ENCODE measurements at regions not wholly inside any gene's neighbourhood (a gene's known extent, or its start where the extent isn't known, plus 50 kb on each side); places are given as distances from the start of the nearest gene placed in this dataset.

- Histone ChIP-seq H3K4me3 (no peak overlapping the region), H3K36me3 (no peaks in the 10 kb centered on the region), H3K27ac (no peak overlapping the region), H3K9me3 (no peaks in the 10 kb centered on the region), H3K4me1 (no peaks in the 10 kb centered on the region), H3K27me3 (no peaks in the 10 kb centered on the region)
- TF ChIP-seq CTCF (IDR thresholded peaks at IDR 0.05): no peak
- no peak for DNase-seq (ENCODE audit: low spot score)
Observed at GRCh38 chr2:186044761-186045160, 306.2 kb downstream of the FSIP2 start.

GRCh38 chr2:186052930-186053329 is 314.3 kb downstream of the FSIP2 start:
- no peak overlapping the region for H3K4me3 ChIP-seq
- H3K36me3 ChIP-seq: no peaks in the 10 kb centered on the region
- no peak for DNase-seq (ENCODE audit: low spot score)
- H3K4me1 ChIP-seq: no peaks in the 10 kb centered on the region
- H3K27ac ChIP-seq: no peak overlapping the region
- H3K9me3 ChIP-seq: no peaks in the 10 kb centered on the region
- no peaks in the 10 kb centered on the region for H3K27me3 ChIP-seq
- TF ChIP-seq CTCF (IDR thresholded peaks at IDR 0.05): no peak

GRCh38 chr2:186058614-186059013 is 320.0 kb downstream of the FSIP2 start:
- Histone ChIP-seq H3K36me3 (no peaks in the 10 kb centered on the region), H3K9me3 (no peaks in the 10 kb centered on the region), H3K27me3 (no peaks in the 10 kb centered on the region), H3K4me3 (no peak overlapping the region), H3K4me1 (peaks cover 0 to 5% of the 10 kb centered on the region in 2 donors), H3K27ac (no peak overlapping the region)
- no peak for DNase-seq (ENCODE audit: low spot score)
- TF ChIP-seq CTCF (IDR thresholded peaks at IDR 0.05): no peak

- H3K4me3 ChIP-seq: no peak overlapping the region
- no peaks in the 10 kb centered on the region for H3K9me3 ChIP-seq
- H3K4me1 ChIP-seq: peaks cover 0 to 5% of the 10 kb centered on the region in 2 donors
- DNase-seq (ENCODE audit: low spot score): no peak
- no peaks in the 10 kb centered on the region for H3K36me3 ChIP-seq
- H3K27ac ChIP-seq: no peak overlapping the region
- no peak for TF ChIP-seq CTCF (IDR thresholded peaks at IDR 0.05)
- no peaks in the 10 kb centered on the region for H3K27me3 ChIP-seq
Observed at GRCh38 chr2:186059096-186059495, 320.5 kb downstream of the FSIP2 start.

GRCh38 chr2:186060744-186061440 is 322.3 kb downstream of the FSIP2 start:
- no peak for TF ChIP-seq CTCF (IDR thresholded peaks at IDR 0.05)
- Histone ChIP-seq H3K4me3 (no peak overlapping the region), H3K27me3 (no peaks in the 10 kb centered on the region), H3K4me1 (peaks cover 0 to 5% of the 10 kb centered on the region in 2 donors), H3K9me3 (no peaks in the 10 kb centered on the region), H3K36me3 (no peaks in the 10 kb centered on the region), H3K27ac (no peak overlapping the region)
- no peak for DNase-seq (ENCODE audit: low spot score)

- Histone ChIP-seq H3K27me3 (no peaks in the 10 kb centered on the region), H3K36me3 (no peaks in the 10 kb centered on the region), H3K9me3 (no peaks in the 10 kb centered on the region), H3K4me3 (no peak overlapping the region), H3K4me1 (no peaks in the 10 kb centered on the region), H3K27ac (no peak overlapping the region)
- TF ChIP-seq CTCF (IDR thresholded peaks at IDR 0.05): no peak
- DNase-seq (ENCODE audit: low spot score): no peak
Observed at GRCh38 chr2:186064507-186064906, 325.9 kb downstream of the FSIP2 start.
